ENCODE measurements at regions not wholly inside any gene's neighbourhood (a gene's known extent, or its start where the extent isn't known, plus 50 kb on each side); places are given as distances from the start of the nearest gene placed in this dataset.
"Not testable (repeated sequence)": the region's sequence is repeated elsewhere in the genome, so short reads cannot be mapped to it uniquely, and the experiment has no call there.

DNA sequence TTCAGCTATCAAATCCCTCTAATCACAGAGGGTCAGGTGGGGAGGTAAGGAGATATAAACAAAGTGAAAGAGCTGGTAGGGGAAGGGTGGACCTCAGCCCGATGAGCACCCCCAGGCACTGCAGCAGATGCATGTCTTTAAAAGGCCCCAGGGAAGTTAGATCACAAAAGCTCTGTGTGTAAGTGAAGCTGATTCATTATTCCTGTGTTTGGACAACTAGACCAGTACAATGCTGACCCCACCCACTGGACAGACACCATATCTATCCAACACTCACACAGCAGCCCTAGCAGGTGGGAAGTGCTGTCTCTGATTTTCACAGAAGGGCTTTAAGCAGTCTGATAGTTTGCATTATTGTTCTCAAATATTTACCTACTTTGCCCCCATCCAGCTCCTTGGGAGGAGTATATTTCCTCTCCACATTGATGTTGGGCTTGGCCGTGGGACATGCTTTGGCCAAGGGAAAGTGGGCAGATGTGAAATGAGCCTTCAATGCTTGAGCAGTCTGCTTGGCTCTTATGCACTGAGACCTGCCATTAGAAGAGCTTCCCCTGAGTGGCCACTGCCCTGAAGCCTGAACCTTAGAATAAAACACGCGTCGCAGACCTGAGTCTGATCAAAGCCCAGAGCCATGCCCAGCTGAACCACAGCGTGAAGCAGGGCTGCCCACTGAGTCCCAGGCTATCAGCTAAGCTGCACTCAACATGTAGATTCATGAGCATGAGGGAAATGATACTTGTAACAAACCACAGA lies 111.4 kb downstream of the COPS8 start:
- DNase-seq (ENCODE audit: low read depth) = no peak

DNA sequence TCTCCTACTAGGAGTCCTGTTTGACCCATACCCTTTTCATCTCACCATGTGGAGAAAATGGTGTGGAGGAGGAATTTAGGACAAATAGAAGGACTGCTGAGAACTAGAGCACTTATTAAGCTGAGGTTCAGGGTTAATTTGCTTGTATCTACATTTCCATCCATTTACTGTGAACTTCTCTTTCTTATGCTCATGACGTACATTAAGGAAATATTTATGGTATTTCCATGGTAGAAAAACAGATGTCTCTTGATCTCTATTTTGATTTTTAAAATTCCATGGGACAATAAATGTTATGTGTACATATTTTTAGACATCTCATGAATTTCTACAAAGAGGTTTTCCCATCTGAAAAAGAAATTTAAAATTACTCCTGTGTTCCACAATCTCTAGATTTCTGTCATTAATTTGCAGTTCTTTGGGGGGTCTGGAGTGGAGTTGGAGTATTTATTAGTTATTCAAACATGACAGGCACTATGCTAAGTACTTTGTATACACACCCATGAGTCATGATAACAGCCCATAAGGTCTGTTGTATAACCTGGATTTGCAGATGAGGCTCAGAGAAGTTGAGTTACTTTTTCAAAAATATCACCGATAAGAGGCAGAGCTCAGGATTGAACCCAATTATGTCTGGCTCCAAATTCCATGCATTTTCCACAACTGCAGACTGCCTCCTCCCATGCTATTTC lies 112.6 kb downstream of the COPS8 start:
- no peak for DNase-seq (ENCODE audit: low read depth)

DNA sequence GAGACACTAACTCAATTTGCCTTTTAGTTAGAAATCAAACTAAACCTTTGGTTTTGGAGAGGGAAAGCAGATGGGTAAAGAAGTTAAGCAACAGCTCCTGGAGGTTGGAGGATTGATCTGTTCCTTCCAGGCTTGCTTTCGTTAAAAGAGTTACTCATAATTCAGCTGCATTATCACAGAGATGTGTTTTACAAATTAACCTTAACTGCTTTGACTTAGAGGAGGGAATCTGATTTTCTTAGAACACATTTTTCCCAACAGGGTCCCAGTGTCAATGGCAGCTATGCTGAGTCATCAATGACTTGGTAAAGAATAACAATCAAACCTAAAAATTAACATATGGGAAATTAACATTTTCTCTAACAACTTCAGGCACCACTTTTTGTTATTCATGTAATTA lies 113.4 kb downstream of the COPS8 start:
- DNase-seq (ENCODE audit: low read depth) = no peak

DNA sequence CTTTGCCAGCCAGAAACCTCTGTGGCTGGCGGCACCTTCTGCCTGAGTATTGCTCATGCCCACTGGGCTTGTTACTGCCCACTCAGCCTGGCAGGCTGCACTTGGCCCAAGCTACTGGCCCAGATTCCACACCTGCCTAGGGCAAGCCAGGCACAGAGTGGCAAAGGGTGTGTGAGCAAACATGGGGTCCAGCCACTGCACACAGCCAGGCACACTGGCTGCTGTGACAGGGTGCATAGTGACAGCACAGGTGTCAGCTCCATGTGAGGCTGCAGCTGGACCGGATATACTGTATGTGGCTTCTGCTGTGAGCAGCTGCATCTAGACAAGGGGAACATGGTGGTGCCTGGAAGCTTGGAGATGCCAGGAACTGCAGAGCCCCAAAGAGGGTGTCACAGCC lies 113.9 kb downstream of the COPS8 start:
- no peak for DNase-seq (ENCODE audit: low read depth)

DNA sequence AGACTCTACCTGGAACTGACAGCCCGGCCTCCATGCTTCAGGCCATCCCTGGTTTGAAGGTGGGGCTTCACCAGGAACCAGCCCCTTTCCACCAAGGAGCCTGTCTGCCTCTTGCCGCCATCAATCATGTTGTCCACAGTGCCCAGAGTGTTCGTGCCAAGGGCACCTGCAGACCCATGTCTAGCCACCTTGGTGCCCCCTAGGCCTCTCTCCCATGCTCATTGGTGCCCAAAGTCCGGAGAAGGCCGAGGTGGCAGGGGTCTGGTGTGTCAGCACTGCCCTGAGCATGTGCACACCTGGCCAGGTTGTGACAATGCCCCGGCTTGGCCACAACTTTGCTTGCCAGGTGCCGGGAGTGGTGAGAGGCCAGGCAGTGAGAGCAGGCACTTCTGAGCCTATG lies 114.8 kb downstream of the COPS8 start:
- DNase-seq (ENCODE audit: low read depth) = no peak

DNA sequence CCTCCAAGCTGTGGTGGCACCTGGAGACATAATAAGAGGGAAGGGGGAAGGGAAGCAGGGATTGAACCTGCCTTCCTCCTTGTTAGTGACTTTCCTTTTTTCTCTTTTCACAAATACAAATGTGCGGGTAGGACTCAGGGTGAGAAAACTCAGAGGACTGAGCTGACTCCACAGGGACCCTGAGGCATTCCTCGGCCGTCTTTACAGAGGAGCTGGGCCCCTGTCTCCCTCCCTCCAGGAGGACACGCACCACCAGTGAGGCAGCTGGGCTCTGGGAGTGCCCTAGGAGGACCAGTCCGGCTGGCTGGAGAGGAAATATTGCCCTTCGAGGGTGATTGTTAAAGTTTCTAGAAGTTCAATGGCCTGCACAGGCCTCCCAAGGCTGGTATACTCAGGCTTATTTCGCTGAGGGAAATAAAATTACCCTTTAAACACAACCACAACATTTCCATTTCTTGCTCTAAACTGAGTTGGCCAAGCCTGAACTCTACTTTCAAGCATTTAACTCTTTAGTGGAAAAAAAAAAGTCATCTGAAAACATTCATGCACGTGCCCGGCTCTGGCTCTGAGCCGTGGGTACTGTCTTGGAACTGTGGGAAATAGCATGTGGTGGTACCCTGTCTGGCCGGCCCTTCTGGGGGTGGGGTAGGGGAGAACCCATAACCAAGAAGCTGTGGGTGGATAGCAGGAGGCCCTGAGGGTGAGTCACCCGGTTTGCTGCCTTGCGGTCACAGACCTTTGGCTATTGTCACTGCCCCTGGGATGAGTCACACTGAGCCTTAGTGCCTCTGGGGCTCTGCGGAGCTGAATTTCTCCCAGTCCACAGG lies 116.0 kb downstream of the COPS8 start:
- no peak for DNase-seq (ENCODE audit: low read depth)

DNA sequence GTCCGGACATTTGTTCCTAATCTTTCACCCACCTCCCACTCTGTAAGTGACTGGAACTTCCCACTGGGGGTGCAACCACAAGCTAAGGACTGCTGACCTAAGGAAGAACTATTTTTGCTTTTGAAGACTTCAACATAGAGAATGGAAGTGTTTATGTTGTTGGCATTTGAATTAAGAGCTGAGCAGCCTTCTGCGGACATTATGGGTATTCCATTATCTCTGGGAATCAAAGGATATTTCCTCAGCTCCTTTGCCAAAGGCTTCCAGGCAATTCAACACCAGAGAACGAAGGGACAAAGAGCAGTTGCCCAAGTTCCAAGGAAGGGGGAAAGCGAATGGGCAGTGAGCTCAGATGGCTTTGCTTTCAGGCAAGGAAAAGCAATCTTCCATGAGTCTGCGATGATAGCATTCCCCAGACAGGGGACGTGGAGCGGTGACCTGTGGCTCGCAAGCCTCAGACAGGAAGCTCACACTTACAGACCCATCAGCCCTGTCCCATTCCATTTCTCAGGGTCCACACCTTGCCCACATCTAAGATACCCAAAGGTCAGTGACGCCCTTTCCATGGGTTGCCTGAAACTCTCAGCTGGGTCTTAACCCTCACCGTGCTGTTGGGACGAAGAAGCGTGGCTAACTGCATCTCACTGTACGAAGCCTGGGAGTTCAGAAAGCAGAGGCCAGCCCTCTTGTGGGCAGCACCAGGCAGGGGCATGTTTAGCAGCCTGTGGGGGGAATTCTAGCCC lies 116.8 kb downstream of the COPS8 start:
- DNase-seq (ENCODE audit: low read depth) = no peak

DNA sequence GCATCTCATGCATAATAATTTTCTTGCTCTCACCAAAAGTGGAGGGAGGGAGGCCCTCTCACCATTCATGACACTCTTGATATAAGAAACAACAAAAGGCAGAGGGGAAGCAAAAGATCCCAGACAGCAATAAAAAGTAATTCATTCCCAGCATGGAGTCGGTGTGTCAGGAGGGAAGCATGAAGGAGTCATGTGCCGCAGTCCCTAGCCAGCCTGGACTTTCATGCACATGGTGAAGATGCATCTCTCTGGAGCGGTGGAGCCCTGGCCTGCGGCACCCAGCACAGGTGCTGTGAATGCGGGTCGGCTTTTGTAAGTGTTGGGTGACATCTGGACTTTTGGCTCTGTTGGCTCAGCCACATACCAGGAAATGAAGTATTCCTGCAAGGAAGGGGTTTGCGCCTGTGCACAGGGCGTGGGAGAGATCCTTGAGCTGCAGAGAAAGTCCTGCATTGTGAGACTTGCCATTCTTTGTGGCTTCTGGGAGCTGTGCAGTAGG lies 119.4 kb downstream of the COPS8 start:
- no peak for DNase-seq (ENCODE audit: low read depth)

DNA sequence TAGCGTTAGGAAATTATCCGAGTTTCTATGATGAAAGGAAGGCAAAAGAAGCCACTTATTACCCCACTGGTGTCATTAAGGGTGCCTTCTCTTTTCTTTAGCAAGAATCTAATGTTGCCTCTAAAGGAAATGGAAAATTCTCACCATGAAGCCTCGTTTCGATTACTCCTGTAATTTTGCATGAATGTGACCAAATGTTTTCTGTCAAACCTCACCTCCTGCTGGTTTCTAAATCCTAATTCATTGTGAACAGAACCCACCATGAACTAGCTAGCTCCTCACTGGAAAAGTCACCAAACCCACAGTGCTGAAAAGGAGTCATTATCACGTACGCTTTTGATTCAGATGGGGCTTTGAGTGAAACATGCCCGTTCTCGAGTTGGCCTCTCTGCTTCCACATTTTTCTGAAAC lies 119.9 kb downstream of the COPS8 start:
- DNase-seq (ENCODE audit: low read depth) = no peak

DNA sequence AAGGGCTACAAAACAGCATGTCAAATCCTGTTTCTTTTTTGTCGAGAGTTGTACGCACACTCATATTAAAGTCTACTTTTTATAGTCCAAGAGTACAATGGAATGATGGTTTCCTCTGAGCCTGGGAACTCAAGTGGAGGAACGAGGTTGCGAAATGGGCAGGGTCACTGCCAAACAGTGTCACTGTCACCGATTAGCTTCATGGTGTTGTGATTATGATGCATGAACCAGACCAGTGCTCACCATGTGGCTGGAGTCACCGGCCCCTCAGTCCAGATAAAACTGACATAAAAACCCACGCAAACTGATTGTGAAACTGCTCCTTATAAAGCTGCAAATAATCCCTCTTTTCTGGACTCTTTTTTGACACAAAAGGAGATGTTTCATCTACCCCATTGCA lies 122.0 kb downstream of the COPS8 start:
- DNase-seq (ENCODE audit: low read depth) = no peak

DNA sequence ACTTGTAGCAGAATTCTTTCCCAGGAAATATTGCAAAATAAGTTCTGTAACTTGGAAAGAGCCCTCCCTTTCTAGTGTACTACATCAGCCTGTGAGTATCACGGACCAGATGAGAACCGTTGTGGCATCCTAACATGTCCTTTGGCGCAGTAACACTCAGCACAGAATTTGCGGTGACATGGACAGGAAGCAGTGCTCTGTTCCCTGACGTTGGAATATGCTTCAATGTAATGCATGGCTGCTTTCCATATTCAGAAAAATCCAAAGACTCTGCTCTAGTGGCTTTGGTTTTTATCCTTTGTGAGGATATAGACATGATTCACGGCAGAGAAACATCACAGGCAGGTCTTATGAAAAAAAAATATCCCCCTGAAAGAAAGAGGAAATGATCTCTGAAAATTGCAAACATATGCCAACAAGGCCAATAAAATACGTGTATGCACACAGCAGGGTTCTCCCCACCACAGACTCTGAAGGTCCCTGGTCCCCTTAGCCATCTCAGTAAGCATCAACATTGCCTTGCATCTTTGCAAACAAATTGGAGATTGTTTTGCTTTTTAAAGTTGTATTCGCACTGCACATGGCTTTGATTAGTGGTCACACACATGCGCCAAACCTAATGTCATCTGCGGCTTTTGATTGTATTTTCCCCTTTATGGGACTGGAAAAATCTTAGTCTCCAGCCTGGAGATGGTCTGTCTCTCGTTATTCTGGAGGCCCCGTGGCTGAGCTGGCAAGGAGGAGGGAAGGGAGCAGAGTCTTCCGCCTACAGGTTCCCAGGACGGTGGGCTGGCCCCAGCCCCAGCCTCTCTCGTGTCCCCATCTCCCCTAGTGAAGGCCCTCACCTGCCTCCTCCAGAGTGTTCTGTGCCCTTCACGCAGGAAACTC lies 122.9 kb downstream of the COPS8 start:
- DNase-seq (ENCODE audit: low read depth) = no peak

DNA sequence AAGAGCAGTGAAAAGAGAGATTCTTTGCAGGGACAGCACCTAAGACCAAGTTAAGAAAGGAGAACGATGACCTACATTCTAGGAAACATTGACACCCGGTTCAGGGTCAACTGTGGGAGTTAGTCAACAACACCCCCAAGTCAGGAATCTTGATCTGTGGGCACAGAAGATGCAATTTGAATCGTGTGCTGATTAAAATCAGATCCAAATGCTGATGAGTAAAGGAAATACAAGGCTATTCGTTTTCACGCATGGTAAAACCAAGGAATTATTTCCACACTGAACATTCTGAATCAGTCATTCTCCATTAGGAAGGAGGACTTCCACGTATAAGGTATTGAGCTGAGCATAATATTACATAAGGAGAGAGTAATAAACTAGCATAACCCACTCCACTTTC lies 124.2 kb downstream of the COPS8 start:
- DNase-seq (ENCODE audit: low read depth) = no peak

DNA sequence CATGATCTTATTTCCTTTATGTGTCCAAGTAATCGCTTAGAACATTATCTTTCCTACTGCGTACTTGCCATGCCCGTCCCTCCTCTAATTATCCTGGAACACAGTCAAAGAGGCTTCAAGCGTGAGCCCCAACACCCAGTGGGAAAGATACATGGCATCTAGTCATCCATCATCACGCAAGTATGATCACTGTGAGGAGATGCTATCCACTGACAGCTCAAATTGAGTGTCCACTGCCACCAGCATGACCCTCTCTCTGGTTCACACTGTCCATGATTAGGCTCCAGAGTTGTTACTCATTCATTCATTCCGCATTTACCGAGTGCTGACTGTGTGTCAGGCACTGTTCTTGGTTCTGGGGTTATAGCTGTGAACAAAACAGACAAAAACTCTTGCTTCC lies 124.6 kb downstream of the COPS8 start:
- no peak for DNase-seq (ENCODE audit: low read depth)

DNA sequence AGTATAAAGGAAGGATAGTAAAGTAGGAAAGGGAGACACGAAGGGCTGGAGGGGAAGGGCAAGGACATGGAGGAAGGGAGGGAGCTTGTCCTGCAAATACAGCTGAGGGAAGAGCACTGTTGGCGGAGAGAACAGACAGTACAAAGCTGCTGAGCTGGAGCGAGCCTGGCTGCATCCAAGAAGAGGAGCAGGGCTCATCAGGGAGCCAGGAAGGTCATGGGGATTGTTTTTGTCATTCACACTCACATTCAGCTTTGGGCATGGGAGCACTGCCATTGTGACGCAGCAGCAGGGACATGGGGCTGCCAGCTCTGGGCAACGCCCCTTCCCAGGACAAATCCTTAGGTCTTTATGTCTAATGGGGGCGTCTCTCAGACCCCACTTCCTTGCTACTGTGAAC lies 125.1 kb downstream of the COPS8 start:
- DNase-seq (ENCODE audit: low read depth) = no peak

DNA sequence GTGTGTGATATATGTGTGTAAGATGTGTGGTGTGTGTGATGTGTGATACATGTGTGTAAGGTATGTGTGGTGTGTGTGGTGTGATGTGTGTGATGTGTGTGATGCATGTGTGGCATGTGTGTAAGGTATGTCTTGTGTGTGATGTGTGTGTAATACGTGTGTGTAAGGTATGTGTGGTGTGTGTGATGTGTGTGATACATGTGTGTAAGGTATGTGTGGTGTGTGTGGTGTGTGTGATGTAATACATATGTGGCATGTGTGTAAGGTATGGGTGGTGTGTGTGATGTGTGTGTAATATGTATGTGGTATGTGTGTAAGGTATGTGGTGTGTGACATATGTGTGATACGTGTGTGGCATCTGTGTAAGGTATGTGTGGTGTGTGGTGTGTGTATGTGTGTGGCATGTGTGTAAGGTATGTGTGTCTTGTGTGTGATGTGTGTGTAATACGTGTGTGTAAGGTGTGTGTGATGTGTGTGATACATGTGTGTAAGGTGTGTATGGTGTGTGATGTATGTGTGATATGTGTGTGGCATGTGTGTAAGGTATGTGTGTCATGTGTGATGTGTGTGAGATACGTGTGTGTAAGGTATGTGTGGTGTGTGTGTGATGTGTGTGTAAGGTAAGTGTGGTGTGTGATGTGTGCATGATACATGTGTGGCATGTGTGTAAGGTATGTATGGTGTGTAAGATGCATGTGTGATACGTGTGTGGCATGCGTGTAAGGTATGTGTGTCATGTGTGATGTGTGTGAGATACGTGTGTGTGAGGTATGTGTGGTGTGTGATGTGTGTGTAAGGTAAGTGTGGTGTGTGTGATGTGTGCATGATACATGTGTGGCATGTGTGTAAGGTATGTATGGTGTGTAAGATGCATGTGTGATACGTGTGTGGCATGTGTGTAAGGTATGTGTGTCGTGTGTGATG lies 126.9 kb downstream of the COPS8 start:
- DNase-seq (ENCODE audit: low read depth) = not testable (repeated sequence)

DNA sequence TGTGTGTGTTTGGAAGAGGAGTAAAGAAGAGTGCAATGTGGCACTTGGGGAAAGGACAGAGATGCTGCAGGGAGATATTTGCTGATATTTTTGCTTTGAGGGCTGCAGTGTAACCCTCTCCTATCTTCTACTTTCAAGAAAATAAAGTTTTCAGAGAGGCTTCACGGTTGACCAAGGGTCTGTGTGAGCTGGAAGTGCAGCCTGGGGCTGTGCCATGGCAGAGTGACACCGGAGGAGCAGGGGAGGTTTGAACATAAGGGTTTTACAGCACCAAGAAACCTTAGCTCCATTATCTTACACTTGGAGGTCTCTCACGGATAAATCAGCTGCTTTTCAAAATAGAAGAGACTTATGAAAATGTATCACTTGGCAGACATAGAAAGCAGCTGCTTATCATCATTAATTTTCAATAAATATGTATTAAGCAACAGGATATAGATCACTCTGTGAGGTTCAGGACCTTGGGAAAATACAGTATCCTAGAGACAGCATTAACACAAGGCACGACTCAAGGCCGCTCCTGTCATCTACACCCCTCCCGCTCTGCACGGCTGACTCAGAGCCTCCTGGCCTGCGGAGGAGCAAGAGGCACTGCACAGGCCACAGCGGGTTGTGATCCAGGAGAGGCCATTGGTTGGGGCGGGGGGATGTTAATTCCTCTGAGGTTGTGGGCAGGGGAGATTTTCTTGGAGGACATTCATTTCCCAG lies 127.8 kb downstream of the COPS8 start:
- no peak for DNase-seq (ENCODE audit: low read depth)

DNA sequence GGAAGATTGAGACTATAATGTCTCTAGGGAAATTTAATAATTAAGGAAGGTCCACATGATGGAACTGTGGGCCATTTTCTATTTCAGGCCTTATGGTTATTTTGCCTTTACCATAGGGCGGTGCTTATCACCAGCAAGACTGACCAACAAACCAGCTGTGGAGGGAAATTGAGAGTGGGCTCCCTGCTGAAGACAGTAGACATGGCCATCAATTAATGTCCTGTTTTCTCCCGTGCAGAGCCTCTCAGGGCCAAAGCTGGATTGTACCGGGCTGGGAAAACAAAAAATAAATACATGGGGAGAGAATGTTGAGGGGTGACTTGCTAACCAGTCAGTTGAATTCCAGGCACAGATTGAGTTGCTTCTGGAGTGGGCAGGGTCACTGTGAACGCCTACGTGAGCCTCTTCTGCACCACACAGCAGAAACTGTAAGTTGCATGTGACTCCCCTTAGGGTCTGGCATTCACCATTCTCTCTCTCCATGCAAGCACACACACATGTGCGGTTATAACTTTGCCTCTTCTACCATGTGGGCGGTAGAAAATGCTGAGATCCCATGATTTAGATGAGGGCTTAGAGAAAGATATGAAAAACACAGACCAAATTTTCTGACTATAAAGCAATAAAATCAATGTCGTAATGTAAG lies 128.5 kb downstream of the COPS8 start:
- no peak for DNase-seq (ENCODE audit: low read depth)

DNA sequence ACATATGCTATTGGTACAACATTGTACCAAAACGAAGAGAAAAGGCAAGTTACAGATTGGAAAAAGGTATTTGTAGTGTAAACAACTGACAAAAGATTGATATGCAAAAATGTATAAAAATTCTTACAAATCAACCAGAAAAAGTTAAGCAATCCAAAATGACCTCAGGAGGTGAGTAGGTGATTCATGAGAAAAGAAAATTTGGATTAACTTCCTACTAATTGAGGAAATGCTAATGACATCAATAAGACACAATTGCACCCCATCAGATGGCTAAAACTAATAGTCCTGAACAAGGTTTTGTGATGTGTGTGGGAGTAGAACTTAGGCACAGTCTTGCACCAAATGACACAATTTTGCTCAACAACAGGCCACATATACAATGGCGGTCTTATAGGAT lies 129.3 kb downstream of the COPS8 start:
- no peak for DNase-seq (ENCODE audit: low read depth)
